Activated CD4-positive, alpha-beta memory T cell treated with anti-CD3 and anti-CD28 coated beads for 36 hours (primary cell): ENCODE measurements at regions not wholly inside any gene's neighbourhood (a gene's known extent, or its start where the extent isn't known, plus 50 kb on each side); places are given as distances from the start of the nearest gene placed in this dataset.
"Not testable (repeated sequence)": the region's sequence is repeated elsewhere in the genome, so short reads cannot be mapped to it uniquely, and the experiment has no call there.

Experiments used
- CTCF ChIA-PET: fragments of 350-600 bp; sonication (Branson Sonifier 250); formaldehyde crosslinking; loops from one replicate; lab custom pipeline; 2021; ENCODE audit warnings: antibody characterized with exemption, inconsistent platforms; lab: Charles Lee
- POLR2A ChIA-PET: fragments of 350-600 bp; sonication (Branson Sonifier 250); formaldehyde crosslinking; loops from one replicate; lab custom pipeline; 2021; ENCODE audit warnings: antibody characterized with exemption; lab: Charles Lee
- DNase-seq: peaks from one replicate; pipeline ENCODE4 v3.0.0-alpha.2; 2020
- H3K27ac Mint-ChIP-seq: one replicate; pipeline ENCODE4 v1.8.0; 2021; ENCODE audit warnings: mixed read lengths
- H3K27me3 Mint-ChIP-seq: one replicate; pipeline ENCODE4 v1.8.0; 2021; ENCODE audit warnings: mixed read lengths
- H3K36me3 Mint-ChIP-seq: one replicate; pipeline ENCODE4 v1.8.0; 2021; ENCODE audit warnings: mixed read lengths
- H3K4me1 Mint-ChIP-seq: one replicate; pipeline ENCODE4 v1.8.0; 2021; ENCODE audit warnings: low read depth, mixed read lengths
- H3K4me3 Mint-ChIP-seq: one replicate; pipeline ENCODE4 v1.8.0; 2021; ENCODE audit warnings: mild to moderate bottlenecking, mixed read lengths
- H3K9me3 Mint-ChIP-seq: one replicate; pipeline ENCODE4 v1.8.0; 2021; ENCODE audit warnings: mixed read lengths
- intact Hi-C: fragments of 100-400 bp; cut with micrococcal nuclease; formaldehyde crosslinking; loops from one replicate; pipeline ENCODE4 v1.15.1; 2023

GRCh38 chr16:46384285-46385061 is 236.7 kb downstream of the SHCBP1 start:
- Mint-ChIP-seq H3K36me3 (peaks cover 10% of the 10 kb centered on the region), H3K9me3 (peaks cover 23% of the 10 kb centered on the region)
- H3K27ac Mint-ChIP-seq, H3K4me1 Mint-ChIP-seq, H3K27me3 Mint-ChIP-seq, H3K4me3 Mint-ChIP-seq, CTCF ChIA-PET, intact Hi-C loops, POLR2A ChIA-PET: not testable (repeated sequence)
- DNase-seq, result peak; percentile 15

- H3K27me3 Mint-ChIP-seq, DNase-seq, intact Hi-C loops, CTCF ChIA-PET, H3K27ac Mint-ChIP-seq, H3K4me1 Mint-ChIP-seq, POLR2A ChIA-PET, H3K4me3 Mint-ChIP-seq: not testable (repeated sequence)
- Mint-ChIP-seq H3K9me3 (peaks cover 23% of the 10 kb centered on the region), H3K36me3 (peaks cover 10% of the 10 kb centered on the region)
Measured at GRCh38 chr16:46383581-46383980, 237.6 kb downstream of the SHCBP1 start.

GRCh38 chr16:46382791-46383541 is 238.2 kb downstream of the SHCBP1 start:
- intact Hi-C loops, result not testable (repeated sequence)

GRCh38 chr16:46382079-46382478 is 239.1 kb downstream of the SHCBP1 start:
- H3K27me3 Mint-ChIP-seq, H3K27ac Mint-ChIP-seq, H3K36me3 Mint-ChIP-seq, POLR2A ChIA-PET, H3K4me1 Mint-ChIP-seq, H3K4me3 Mint-ChIP-seq, intact Hi-C loops, DNase-seq, CTCF ChIA-PET: not testable (repeated sequence)
- peaks cover 17% of the 10 kb centered on the region for H3K9me3 Mint-ChIP-seq

More at GRCh38 chr16:46382791-46383541, 238.2 kb downstream of the SHCBP1 start:
- H3K4me3 Mint-ChIP-seq, DNase-seq, H3K27me3 Mint-ChIP-seq, POLR2A ChIA-PET, H3K4me1 Mint-ChIP-seq, H3K27ac Mint-ChIP-seq, CTCF ChIA-PET: not testable (repeated sequence)
- H3K9me3 Mint-ChIP-seq, result peaks cover 23% of the 10 kb centered on the region
- peaks cover 10% of the 10 kb centered on the region for H3K36me3 Mint-ChIP-seq

- H3K27me3 Mint-ChIP-seq, H3K4me1 Mint-ChIP-seq, DNase-seq, CTCF ChIA-PET, intact Hi-C loops, POLR2A ChIA-PET, H3K36me3 Mint-ChIP-seq, H3K27ac Mint-ChIP-seq, H3K4me3 Mint-ChIP-seq: not testable (repeated sequence)
- H3K9me3 Mint-ChIP-seq, result peaks cover 15% of the 10 kb centered on the region
Measured at GRCh38 chr16:46381344-46381743, 239.8 kb downstream of the SHCBP1 start.
